Erythroblast (primary cell): ENCODE measurements at regions not wholly inside any gene's neighbourhood (a gene's known extent, or its start where the extent isn't known, plus 50 kb on each side); places are given as distances from the start of the nearest gene placed in this dataset.

Experiments
- GATA1 ChIP-seq: IDR thresholded peaks from 2 replicates; pipeline ENCODE4 v1.6.1; 2011; ENCODE audit warnings: low read depth, mild to moderate bottlenecking, control low read depth, low read length, moderate library complexity
- POLR2A ChIP-seq: IDR thresholded peaks from 2 replicates; pipeline ENCODE4 v1.6.1; 2011; ENCODE audit warnings: mild to moderate bottlenecking, low read length

DNA sequence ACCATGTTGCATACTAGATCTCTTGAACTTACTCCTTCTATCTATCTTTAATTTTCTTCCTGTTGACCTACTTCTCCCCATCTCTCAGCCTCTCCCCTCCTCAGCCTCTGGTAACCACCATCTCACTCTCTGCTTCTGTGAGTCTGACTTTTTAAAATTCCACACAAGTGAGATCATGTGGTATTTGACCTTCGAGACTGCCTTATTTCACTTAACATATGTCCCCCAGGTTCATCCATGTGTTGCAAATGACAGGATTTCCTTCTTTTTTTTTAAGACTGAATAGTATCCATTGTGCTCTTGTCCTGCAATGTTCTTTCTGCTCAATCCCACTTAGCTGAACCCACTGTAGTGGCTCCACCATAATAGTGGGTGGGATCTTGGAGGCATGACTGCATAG lies 51.4 kb upstream of the DNAJC1 start:
- TF ChIP-seq POLR2A (no peak), GATA1 (no peak)
